ENCODE measurements at regions not wholly inside any gene's neighbourhood (a gene's known extent, or its start where the extent isn't known, plus 50 kb on each side); places are given as distances from the start of the nearest gene placed in this dataset.

DNA sequence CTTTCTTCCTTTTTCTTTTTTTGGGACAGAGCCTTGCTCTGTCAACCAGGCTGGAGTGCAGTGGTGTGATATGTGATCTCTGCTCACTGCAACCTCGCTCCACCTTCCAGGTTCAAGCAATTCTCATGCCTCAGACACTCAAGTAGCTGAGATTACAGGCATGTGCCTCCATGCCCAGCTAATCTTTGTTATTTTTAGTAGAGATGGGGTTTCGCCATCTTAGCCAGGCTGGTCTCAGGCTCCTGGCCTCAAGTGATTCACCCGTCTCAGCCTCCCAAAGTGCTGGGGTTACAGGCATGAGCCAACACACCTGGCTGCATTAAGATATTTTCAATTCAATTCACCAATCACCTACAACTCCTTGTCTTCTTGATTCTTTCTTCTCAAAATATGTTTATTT is 1046.5 kb downstream of the GALC start:
- FAIRE-seq: no peak
- WGBS, 2 donors: 84 to 93% methylated on average over 3 of the region's 3 CpGs
- intact Hi-C loops (cut with DNase I): no loop called here

DNA sequence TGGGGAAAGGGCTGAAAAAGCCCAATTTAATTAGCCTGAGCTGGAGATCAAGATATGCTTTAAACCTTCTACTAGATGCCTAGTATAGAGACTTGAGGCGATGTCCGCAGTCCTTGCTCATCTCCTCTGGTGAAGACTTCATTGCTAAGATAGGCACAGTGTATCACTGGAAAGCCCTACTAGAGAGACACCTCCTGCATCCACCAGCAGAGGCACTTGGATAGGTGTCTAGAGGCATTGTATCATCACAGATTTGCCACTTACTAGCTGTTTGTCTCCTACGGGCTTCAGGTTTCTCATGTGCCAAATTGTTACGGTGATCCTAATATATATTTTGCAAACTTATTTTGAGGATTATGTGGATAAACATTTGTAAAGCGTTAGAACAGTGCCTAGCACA is 1048.5 kb downstream of the GALC start:
- no peaks in the 10 kb centered on the region for H3K9me3 ChIP-seq
- H3K4me1 ChIP-seq: no peaks in the 10 kb centered on the region
- DNase-seq (no peak), FAIRE-seq (no peak), ATAC-seq (no peak)
- intact Hi-C loops (cut with DNase I): no loop called here
- no peaks in the 10 kb centered on the region for H3K36me3 ChIP-seq
- H3K4me3 ChIP-seq: no peak overlapping the region
- no peak overlapping the region for H3K27ac ChIP-seq
- TF ChIP-seq, protein P1, sequence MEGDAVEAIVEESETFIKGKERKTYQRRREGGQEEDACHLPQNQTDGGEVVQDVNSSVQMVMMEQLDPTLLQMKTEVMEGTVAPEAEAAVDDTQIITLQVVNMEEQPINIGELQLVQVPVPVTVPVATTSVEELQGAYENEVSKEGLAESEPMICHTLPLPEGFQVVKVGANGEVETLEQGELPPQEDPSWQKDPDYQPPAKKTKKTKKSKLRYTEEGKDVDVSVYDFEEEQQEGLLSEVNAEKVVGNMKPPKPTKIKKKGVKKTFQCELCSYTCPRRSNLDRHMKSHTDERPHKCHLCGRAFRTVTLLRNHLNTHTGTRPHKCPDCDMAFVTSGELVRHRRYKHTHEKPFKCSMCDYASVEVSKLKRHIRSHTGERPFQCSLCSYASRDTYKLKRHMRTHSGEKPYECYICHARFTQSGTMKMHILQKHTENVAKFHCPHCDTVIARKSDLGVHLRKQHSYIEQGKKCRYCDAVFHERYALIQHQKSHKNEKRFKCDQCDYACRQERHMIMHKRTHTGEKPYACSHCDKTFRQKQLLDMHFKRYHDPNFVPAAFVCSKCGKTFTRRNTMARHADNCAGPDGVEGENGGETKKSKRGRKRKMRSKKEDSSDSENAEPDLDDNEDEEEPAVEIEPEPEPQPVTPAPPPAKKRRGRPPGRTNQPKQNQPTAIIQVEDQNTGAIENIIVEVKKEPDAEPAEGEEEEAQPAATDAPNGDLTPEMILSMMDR (IDR thresholded peaks at IDR 0.05): no peak
- WGBS, 2 donors: 87 to 92% methylated on average over 5 of the region's 5 CpGs
- H3K27me3 ChIP-seq: no peaks in the 10 kb centered on the region

More for the DNA sequence above, 1046.5 kb downstream of the GALC start:
- DNase-seq (no peak), ATAC-seq (no peak)
- no peak overlapping the region for H3K27ac ChIP-seq
- H3K4me3 ChIP-seq: no peak overlapping the region
- no peaks in the 10 kb centered on the region for H3K4me1 ChIP-seq
- no peaks in the 10 kb centered on the region for H3K27me3 ChIP-seq
- no peaks in the 10 kb centered on the region for H3K9me3 ChIP-seq
- TF ChIP-seq, protein P1 (IDR thresholded peaks at IDR 0.05): no peak
- H3K36me3 ChIP-seq: no peaks in the 10 kb centered on the region

DNA sequence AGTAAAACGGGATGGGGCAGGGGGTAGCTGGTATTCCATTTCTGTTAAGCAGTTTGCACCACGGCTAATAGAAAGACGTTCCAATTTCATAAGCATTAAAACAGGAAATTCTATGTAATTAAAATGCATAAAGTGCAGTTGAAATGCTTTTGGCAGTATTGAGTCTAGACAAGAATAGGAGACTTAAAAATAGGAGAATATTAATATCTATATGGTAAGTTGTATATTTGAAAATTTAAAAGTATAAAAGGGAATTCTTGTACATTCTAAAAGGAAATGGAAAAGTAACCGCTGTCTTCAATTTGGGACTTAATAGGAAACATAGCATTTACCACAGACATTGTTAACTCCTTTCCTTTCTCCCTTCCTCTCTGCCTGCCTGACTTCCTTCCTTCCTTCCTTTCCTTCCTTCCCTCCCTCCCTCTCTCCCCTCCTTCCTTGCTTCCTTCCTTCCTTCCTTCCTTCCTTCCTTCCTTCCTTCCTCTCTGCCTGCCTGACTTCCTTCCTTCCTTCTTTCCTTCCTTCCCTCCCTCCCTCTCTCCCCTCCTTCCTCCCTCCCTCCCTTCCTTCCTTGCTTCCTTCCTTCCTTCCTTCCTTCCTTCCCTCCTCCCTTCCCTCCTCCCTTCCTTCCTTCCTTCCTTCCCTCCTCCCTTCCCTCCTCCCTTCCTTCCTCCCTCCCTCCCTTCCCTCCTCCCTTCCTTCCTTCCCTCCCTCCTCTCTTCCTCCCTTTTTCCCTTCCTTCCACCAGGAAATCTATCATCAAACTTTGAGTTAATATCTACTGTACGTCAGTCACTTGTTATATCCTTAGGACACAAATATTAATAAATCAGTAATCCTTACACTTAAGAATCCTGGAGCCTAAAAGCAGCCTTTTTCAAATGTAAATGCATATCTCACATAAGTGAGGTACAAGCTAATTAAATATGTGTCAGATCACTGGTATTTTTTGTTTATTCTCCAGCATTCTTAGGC is 1049.3 kb downstream of the GALC start:
- DNase-seq: no peak
- intact Hi-C loops (cut with DNase I): no loop called here
- Histone ChIP-seq H3K4me3 (no peak overlapping the region), H3K4me1 (no peaks in the 10 kb centered on the region), H3K27me3 (no peaks in the 10 kb centered on the region), H3K9me3 (no peaks in the 10 kb centered on the region), H3K27ac (no peak overlapping the region), H3K36me3 (no peaks in the 10 kb centered on the region)
- no peak for ATAC-seq
- TF ChIP-seq, protein P1 (IDR thresholded peaks at IDR 0.05): no peak
- WGBS, 2 donors: 71 to 83% methylated on average over 5 of the region's 5 CpGs
- FAIRE-seq: no peak

DNA sequence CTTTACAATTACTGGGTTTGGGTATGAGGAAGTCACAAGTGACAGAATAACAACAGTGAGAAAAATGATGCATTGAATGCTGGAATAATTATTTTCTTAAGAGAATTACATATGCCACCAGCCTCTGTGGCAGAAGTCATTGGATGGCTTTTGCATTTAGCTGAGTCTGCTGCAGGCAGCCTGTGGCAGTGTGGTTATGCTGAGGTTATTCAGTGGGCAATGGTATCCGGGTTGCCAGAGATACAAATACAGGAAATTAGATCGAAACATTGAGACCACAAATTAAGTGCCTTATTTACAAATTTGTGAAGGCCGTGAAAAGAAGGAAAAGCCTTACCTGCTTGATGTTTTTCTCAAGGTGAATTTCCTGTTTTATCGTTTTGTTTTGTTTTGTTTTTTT is 1050.0 kb downstream of the GALC start:
- ATAC-seq (no peak), FAIRE-seq (no peak), DNase-seq (no peak)
- 38 to 52% methylated on average over 4 of the region's 4 CpGs for WGBS, 2 donors
- Histone ChIP-seq H3K4me1 (no peaks in the 10 kb centered on the region), H3K27me3 (no peaks in the 10 kb centered on the region), H3K4me3 (no peak overlapping the region), H3K27ac (no peak overlapping the region), H3K36me3 (no peaks in the 10 kb centered on the region), H3K9me3 (no peaks in the 10 kb centered on the region)
- intact Hi-C loops (cut with DNase I): no loop called here
- TF ChIP-seq, protein P1 (IDR thresholded peaks at IDR 0.05): no peak

DNA sequence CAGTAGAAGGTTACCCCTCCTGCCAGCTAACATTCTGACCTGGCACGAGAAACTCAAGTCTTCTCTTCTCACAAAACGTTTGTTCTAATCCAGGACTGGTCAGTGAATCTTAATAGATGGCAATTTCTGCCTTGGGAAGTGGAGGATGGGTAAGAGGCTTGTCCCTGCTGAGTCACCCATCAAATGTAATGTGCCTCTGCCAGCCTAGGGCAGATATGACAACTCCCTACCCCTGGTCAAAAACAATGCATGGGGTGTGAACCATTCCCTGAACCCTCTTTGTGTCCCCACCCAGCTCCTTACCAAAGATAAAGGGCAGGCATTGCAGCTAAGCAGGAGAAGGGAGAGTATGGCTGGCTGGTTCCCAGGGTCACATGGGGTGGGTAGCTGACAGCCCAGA is 1052.9 kb downstream of the GALC start:
- WGBS, 2 donors: 32 to 42% methylated on average over 2 of the region's 2 CpGs
- H3K4me3 ChIP-seq: no peak overlapping the region
- intact Hi-C loops (cut with DNase I): no loop called here
- no peaks in the 10 kb centered on the region for H3K36me3 ChIP-seq
- H3K27me3 ChIP-seq: no peaks in the 10 kb centered on the region
- DNase-seq (no peak), ATAC-seq (no peak), FAIRE-seq (no peak)
- H3K27ac ChIP-seq: no peak overlapping the region
- no peaks in the 10 kb centered on the region for H3K9me3 ChIP-seq
- TF ChIP-seq, protein P1 (IDR thresholded peaks at IDR 0.05): no peak
- H3K4me1 ChIP-seq: no peaks in the 10 kb centered on the region
